Transverse colon (tissue), 4 donors: ENCODE measurements at regions not wholly inside any gene's neighbourhood (a gene's known extent, or its start where the extent isn't known, plus 50 kb on each side); places are given as distances from the start of the nearest gene placed in this dataset.

Experiments used
- POLR2A ChIP-seq: fragments of 450-650 bp; IDR thresholded peaks from one replicate; pipeline ENCODE4 v1.6.1; 2016; ENCODE audit warnings: antibody characterized with exemption, mild to moderate bottlenecking, moderate library complexity
- POLR2AphosphoS5 ChIP-seq, 3 donors: sonication (generic); formaldehyde crosslinking; IDR thresholded peaks; one replicate each; pipeline ENCODE4 v1.6.1; 2016; ENCODE audit warnings: antibody characterized with exemption in 3 of 3
- TF ChIP-seq, protein P1 (sequence below), 5 experiments: fragments of 200-600 bp in 3 of 5; fragments of 450-650 bp in 2 of 5; sonication (generic) in 3 of 5; IDR thresholded peaks; 1 replicate in 2 of 5; 2 replicates in 3 of 5; pipeline ENCODE4 v1.5.1; 2016 to 2017; ENCODE audit warnings: antibody characterized with exemption in 5 of 5, inconsistent platforms in 3 of 5, mild to moderate bottlenecking in 2 of 5, moderate library complexity in 1 of 5

DNA sequence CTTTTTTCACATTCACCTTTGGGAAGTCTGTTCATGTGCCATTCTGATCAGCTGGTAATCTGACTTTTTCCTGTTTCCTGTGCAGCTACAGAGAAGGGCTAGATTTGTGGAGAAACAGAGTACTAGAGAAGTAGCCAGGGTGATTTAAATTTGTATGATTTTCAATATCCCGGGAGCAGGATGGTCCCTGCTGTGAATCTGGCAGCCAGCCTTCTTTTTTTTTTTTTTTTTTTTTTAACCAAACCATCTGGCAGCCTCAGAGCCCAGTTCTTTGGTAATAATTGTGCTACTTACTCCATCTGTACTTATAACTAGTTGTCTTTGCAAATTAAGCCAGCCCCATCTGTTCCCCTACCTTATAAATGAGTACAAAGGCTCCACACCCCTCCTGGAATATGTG lies 248.6 kb upstream of the DEPDC1 start:
- TF ChIP-seq POLR2A (no peak), POLR2AphosphoS5 (IDR thresholded peaks at IDR 0.05) (no peak)
- TF ChIP-seq, protein P1, sequence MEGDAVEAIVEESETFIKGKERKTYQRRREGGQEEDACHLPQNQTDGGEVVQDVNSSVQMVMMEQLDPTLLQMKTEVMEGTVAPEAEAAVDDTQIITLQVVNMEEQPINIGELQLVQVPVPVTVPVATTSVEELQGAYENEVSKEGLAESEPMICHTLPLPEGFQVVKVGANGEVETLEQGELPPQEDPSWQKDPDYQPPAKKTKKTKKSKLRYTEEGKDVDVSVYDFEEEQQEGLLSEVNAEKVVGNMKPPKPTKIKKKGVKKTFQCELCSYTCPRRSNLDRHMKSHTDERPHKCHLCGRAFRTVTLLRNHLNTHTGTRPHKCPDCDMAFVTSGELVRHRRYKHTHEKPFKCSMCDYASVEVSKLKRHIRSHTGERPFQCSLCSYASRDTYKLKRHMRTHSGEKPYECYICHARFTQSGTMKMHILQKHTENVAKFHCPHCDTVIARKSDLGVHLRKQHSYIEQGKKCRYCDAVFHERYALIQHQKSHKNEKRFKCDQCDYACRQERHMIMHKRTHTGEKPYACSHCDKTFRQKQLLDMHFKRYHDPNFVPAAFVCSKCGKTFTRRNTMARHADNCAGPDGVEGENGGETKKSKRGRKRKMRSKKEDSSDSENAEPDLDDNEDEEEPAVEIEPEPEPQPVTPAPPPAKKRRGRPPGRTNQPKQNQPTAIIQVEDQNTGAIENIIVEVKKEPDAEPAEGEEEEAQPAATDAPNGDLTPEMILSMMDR (IDR thresholded peaks at IDR 0.05) = no peak
